K562 (cell line): ENCODE measurements at regions not wholly inside any gene's neighbourhood (a gene's known extent, or its start where the extent isn't known, plus 50 kb on each side); places are given as distances from the start of the nearest gene placed in this dataset.

Source experiments
- ATAC-seq: fragments of 200-7000 bp; cut with Tn5 transposase; 3 replicates; pipeline ENCODE4 v1.9.1; 2020; ENCODE audit warnings: moderate library complexity
- BruUV-seq: library from RNA; stranded (reverse); fragments of 400-500 nt; replicated peaks from 2 replicates; lab custom pipeline; 2021; lab: Mats Ljungman, UMichigan
- CTCF ChIA-PET: fragments of 300-600 bp; formaldehyde crosslinking; extraction: SDS; loops from one replicate; lab custom pipeline; 2021; ENCODE audit warnings: low intra/inter-chr PET ratio; lab: Yijun Ruan, JAX
- POLR2A ChIA-PET: fragments of 300-600, 350-650 bp; sonication (Branson Sonifier 250); formaldehyde crosslinking; extraction: SDS; loops from one replicate; lab custom pipeline; 2021; ENCODE audit warnings: antibody characterized with exemption, inconsistent platforms; lab: Yijun Ruan, JAX
- DNase-seq, 4 experiments: peaks; one replicate each; pipeline versions ENCODE4 v3.0.0 to v3.0.0-alpha.2; 2011 to 2018; ENCODE audit warnings: low spot score in 3 of 4, mixed read lengths in 3 of 4; ENCODE audit errors: extremely low read depth in 1 of 4
- FAIRE-seq: peaks from 2 replicates; lab custom pipeline; 2011; peaks lifted over from hg19 to GRCh38; lab: Jason Lieb, UNC
- H2AFZ ChIP-seq: 2 replicates; pipeline ENCODE4 v1.6.0; 2011; ENCODE audit warnings: low read depth, low read length, control low read depth, inconsistent platforms
- H3K27ac ChIP-seq: fragments of 200-600 bp; 3 replicates; pipeline ENCODE4 v1.8.0; 2011; ENCODE audit warnings: low read depth, mild to moderate bottlenecking, control low read depth, inconsistent platforms, low read length, moderate library complexity, mixed read lengths; ENCODE audit errors: extremely low read depth
- H3K27me3 ChIP-seq, 2 experiments: fragments of 300-600 bp in 1 of 2; 2 replicates in 1 of 2; 3 replicates in 1 of 2; pipeline versions ENCODE4 v1.6.0 to v1.8.0; 2011; ENCODE audit warnings: inconsistent platforms in 2 of 2, low read length in 2 of 2, mild to moderate bottlenecking in 1 of 2, mixed read lengths in 1 of 2, moderate library complexity in 1 of 2; ENCODE audit not compliant: control insufficient read depth in 2 of 2, insufficient read depth in 2 of 2
- H3K36me3 ChIP-seq: fragments of 300-600 bp; 3 replicates; pipeline ENCODE4 v1.8.0; 2011; ENCODE audit warnings: mild to moderate bottlenecking, low read length, inconsistent platforms; ENCODE audit not compliant: control insufficient read depth, insufficient read depth
- H3K4me1 ChIP-seq, 2 experiments: fragments of 200-600 bp in 1 of 2; replicated peaks in 1 of 2; 2 replicates in 1 of 2; 3 replicates in 1 of 2; pipeline versions ENCODE4 v1.5.1 to v1.8.0; 2011; ENCODE audit warnings: inconsistent platforms in 2 of 2, low read length in 2 of 2, mild to moderate bottlenecking in 1 of 2, mixed read lengths in 1 of 2, moderate library complexity in 1 of 2; ENCODE audit not compliant: control insufficient read depth in 2 of 2, insufficient read depth in 2 of 2
- H3K4me2 ChIP-seq: 2 replicates; pipeline ENCODE4 v1.6.1; 2011; ENCODE audit warnings: low read length, control low read depth, inconsistent platforms, mixed read lengths; ENCODE audit not compliant: insufficient read depth
- H3K4me3 ChIP-seq: fragments of 200-600 bp; sonication (generic), shearing (Covaris generic); 2 replicates; pipeline ENCODE4 v1.5.1; 2016; ENCODE audit warnings: control low read depth, inconsistent platforms
- H3K79me2 ChIP-seq: fragments of 200-600 bp; 3 replicates; pipeline ENCODE4 v1.8.0; 2011; ENCODE audit warnings: low read length, inconsistent platforms; ENCODE audit not compliant: control insufficient read depth, insufficient read depth
- H3K9ac ChIP-seq, 2 experiments: 2 replicates each; pipeline versions ENCODE4 v1.6.0 to v1.6.1; 2011; ENCODE audit warnings: low read depth in 2 of 2, low read length in 2 of 2, control low read depth in 1 of 2, inconsistent platforms in 1 of 2, mild to moderate bottlenecking in 1 of 2, mixed read lengths in 1 of 2; ENCODE audit not compliant: insufficient read depth in 1 of 2
- H3K9me1 ChIP-seq: one replicate; pipeline ENCODE4 v1.6.0; 2011; ENCODE audit warnings: inconsistent platforms, mild to moderate bottlenecking, low read length, moderate library complexity; ENCODE audit not compliant: control insufficient read depth, insufficient read depth
- H3K9me3 ChIP-seq: replicated peaks from 2 replicates; pipeline ENCODE4 v1.5.1; 2011; ENCODE audit warnings: low read depth, low read length, inconsistent platforms; ENCODE audit not compliant: control insufficient read depth, insufficient read depth
- H4K20me1 ChIP-seq: replicated peaks from 2 replicates; pipeline ENCODE4 v1.6.1; 2011; ENCODE audit warnings: low read length, inconsistent platforms, mixed read lengths; ENCODE audit not compliant: control insufficient read depth, insufficient read depth
- ARID3A ChIP-seq: IDR thresholded peaks from 2 replicates; pipeline ENCODE4 v1.6.1; 2012; ENCODE audit warnings: low read depth, low read length, improper control_type of control experiment, borderline replicate concordance
- CBX3 ChIP-seq, 2 experiments: IDR thresholded peaks; 1 replicate in 1 of 2; 2 replicates in 1 of 2; pipeline ENCODE4 v1.6.1; 2012; ENCODE audit warnings: inconsistent platforms in 2 of 2, low read length in 2 of 2, borderline replicate concordance in 1 of 2, control low read depth in 1 of 2
- HMGN3 ChIP-seq: IDR thresholded peaks from 2 replicates; pipeline ENCODE4 v1.6.1; 2011; ENCODE audit warnings: borderline replicate concordance, low read depth, mild to moderate bottlenecking, mixed read lengths, low read length; ENCODE audit not compliant: insufficient read length; ENCODE audit errors: extremely low read depth
- JUNB ChIP-seq: fragments of 450-650 bp; formaldehyde crosslinking; conservative IDR thresholded peaks from 2 replicates; pipeline ENCODE4 v1.4.0; 2020; ENCODE audit warnings: mild to moderate bottlenecking
- KDM5B ChIP-seq: fragments of 200-600 bp; sonication (generic); IDR thresholded peaks from 2 replicates; pipeline ENCODE4 v1.6.1; 2012; ENCODE audit warnings: low read depth, mild to moderate bottlenecking, moderate library complexity, low read length, control low read depth, inconsistent platforms; ENCODE audit not compliant: insufficient replicate concordance
- MYC ChIP-seq, 2 experiments: fragments of 250-450 bp in 1 of 2; sonication (Bioruptor Pico) in 1 of 2; IDR thresholded peaks; 2 replicates each; pipeline versions ENCODE4 v1.5.1 to v1.6.1; 2012 to 2021; ENCODE audit warnings: low read depth in 2 of 2, borderline replicate concordance in 1 of 2, improper control_type of control experiment in 1 of 2, low read length in 1 of 2, mild to moderate bottlenecking in 1 of 2, moderate library complexity in 1 of 2
- NFATC3 ChIP-seq: fragments of 450-650 bp; IDR thresholded peaks from 2 replicates; pipeline ENCODE4 v1.6.1; 2017; ENCODE audit warnings: mild to moderate bottlenecking
- NFE2L1 ChIP-seq: fragments of 450-650 bp; IDR thresholded peaks from 2 replicates; pipeline ENCODE4 v1.6.1; 2016; ENCODE audit warnings: missing genetic modification characterization, low read depth, mild to moderate bottlenecking, missing compliant biosample characterization, moderate library complexity, borderline replicate concordance
- POU5F1 ChIP-seq: fragments of 150-350 bp; IDR thresholded peaks from 2 replicates; pipeline ENCODE4 v1.6.1; 2014; ENCODE audit warnings: borderline replicate concordance, low read length, low read depth, mild to moderate bottlenecking; ENCODE audit not compliant: partially characterized antibody
- RFX5 ChIP-seq: IDR thresholded peaks from 2 replicates; pipeline ENCODE4 v1.6.1; 2011; ENCODE audit warnings: low read depth, mild to moderate bottlenecking, improper control_type of control experiment, low read length
- TAL1 ChIP-seq: fragments of 450-650 bp; IDR thresholded peaks from 2 replicates; pipeline ENCODE4 v1.6.1; 2016; ENCODE audit warnings: mild to moderate bottlenecking
- TRIM24 ChIP-seq, 2 experiments: fragments of 450-650 bp; IDR thresholded peaks; 2 replicates each; pipeline ENCODE4 v1.6.1; 2016
- TRIM28 ChIP-seq: fragments of 450-650 bp; IDR thresholded peaks from 2 replicates; pipeline ENCODE4 v1.6.1; 2017
- ZBTB1 ChIP-seq: sonication (generic); formaldehyde crosslinking; IDR thresholded peaks from 2 replicates; pipeline ENCODE4 v1.8.1; 2023; ENCODE audit warnings: missing genetic modification reagents, low read depth, mild to moderate bottlenecking, borderline replicate concordance
- ZEB2 ChIP-seq: fragments of 450-650 bp; IDR thresholded peaks from 2 replicates; pipeline ENCODE4 v1.6.1; 2016
- ZNF140 ChIP-seq: fragments of 250-450 bp; sonication (Bioruptor Pico); IDR thresholded peaks from 2 replicates; pipeline ENCODE4 v1.8.0; 2021; ENCODE audit warnings: moderate library complexity, mild to moderate bottlenecking, inconsistent platforms
- ZNF41 ChIP-seq: fragments of 250-450 bp; sonication (Bioruptor Pico); conservative IDR thresholded peaks from 2 replicates; pipeline ENCODE4 v1.4.0; 2020; ENCODE audit warnings: mild to moderate bottlenecking
- WGBS: fragments of 100-300 bp; shearing (Covaris generic); methylation state at CpG from one replicate; pipeline ENCODE4 v1.1.6; 2016; ENCODE audit warnings: low coverage, mixed read lengths; ENCODE audit not compliant: insufficient coverage; ENCODE audit errors: missing lambda C conversion rate; 5-methylcytosine and 5-hydroxymethylcytosine counted together
- in situ Hi-C: fragments of 300-500 bp; cut with MboI; formaldehyde crosslinking; loops from 4 replicates; pipeline ENCODE4 v1.15.0; 2018; ENCODE audit warnings: inconsistent platforms, mixed read lengths
- intact Hi-C: fragments of 100-400 bp; cut with micrococcal nuclease; formaldehyde crosslinking; loops from 2 replicates; pipeline ENCODE4 v1.14.2; 2022

GRCh38 chr10:125238682-125239081 is 78.3 kb upstream of the CTBP2 start (continued):
- TF ChIP-seq KDM5B (no peak), RFX5 (no peak), ARID3A (no peak), ZNF41 (CRISPR knock-in tag) (no peak), ZNF140 (CRISPR knock-in tag) (no peak), TRIM24 (IDR thresholded peaks at IDR 0.05) (peak in 1 of 2 experiments; percentile 31; a peak in 1 of 4 replicates), NFE2L1 (tag) (no peak), JUNB (CRISPR knock-in tag) (no peak), CBX3 (IDR thresholded peaks at IDR 0.05; ENCODE audit: borderline replicate concordance in 1 of 2, low read length in 2 of 2) (peak in 1 of 2 experiments; percentile 95; a peak in 2 of 3 replicates), TRIM28 (peak; percentile 91)

DNA sequence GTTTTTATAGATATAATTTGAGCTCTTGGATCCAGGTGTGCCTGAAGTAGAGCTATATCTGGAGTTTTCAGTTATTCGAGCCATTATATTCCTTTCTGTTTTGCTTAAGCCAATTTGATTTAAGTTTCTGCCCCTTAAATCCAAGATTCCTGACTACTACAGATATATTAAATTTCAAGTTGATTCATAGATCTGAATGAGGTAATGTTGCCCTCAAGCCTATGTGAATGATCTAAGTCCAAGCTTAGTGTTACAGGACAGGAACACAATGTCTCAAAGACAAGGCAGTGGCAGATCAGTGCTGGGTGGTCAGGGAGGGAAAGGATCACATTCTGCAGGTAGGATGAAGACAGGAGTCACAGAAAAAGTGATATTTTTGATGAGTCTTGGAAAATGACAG is 75.7 kb upstream of the CTBP2 start:
- Histone ChIP-seq H3K27me3 (peaks cover 0 to 15% of the 10 kb centered on the region in 2 experiments; a peak in 2 of 5 replicates), H3K4me3 (no peak overlapping the region), H3K4me2 (no peak overlapping the region), H3K4me1 (0 out of 5 replicates have a peak, but pooled peaks cover 0 to 3% of the 10 kb centered on the region in 2 experiments), H4K20me1 (no peaks in the 10 kb centered on the region), H3K9me3 (no peaks in the 10 kb centered on the region), H3K79me2 (no peaks in the 10 kb centered on the region), H2AFZ (no peak overlapping the region), H3K36me3 (no peaks in the 10 kb centered on the region), H3K9ac (no peak overlapping the region), H3K9me1 (no peaks in the 10 kb centered on the region), H3K27ac (no peak overlapping the region)
- DNase-seq (no peak), ATAC-seq (no peak), FAIRE-seq (no peak)
- ChIA-PET POLR2A (interaction anchor here (0.7 kb wide), 1 partner anchor 397 kb away, joined by 3 read pairs; no protein-coding TSS in a partner anchor), CTCF (no interaction called here)
- intact Hi-C loops (no loop called here), in situ Hi-C loops (no loop called here)
- BruUV-seq, result no TSS peak
- WGBS, result 0% methylated on average over 1 of the region's 1 CpG
- TF ChIP-seq MYC (IDR thresholded peaks at IDR 0.05; ENCODE audit: low read depth, low read length), result no peak
- TF ChIP-seq MYC (CRISPR knock-in tag; IDR thresholded peaks at IDR 0.05; ENCODE audit: borderline replicate concordance, low read depth), result no peak
- no peak for TF ChIP-seq ZBTB1 (CRISPR knock-in tag)
- no peak for TF ChIP-seq ZEB2
- TF ChIP-seq TAL1, result no peak
- TF ChIP-seq NFATC3, result no peak
- no peak for TF ChIP-seq KDM5B
- TF ChIP-seq HMGN3, result no peak
- TF ChIP-seq POU5F1, result no peak
